H9 (cell line): ENCODE measurements at regions not wholly inside any gene's neighbourhood (a gene's known extent, or its start where the extent isn't known, plus 50 kb on each side); places are given as distances from the start of the nearest gene placed in this dataset.

Experiments
- DNase-seq: peaks from one replicate; pipeline ENCODE4 v3.0.0-alpha.2; 2017
- H2AFZ ChIP-seq: one replicate; pipeline ENCODE4 v1.6.1; 2013; ENCODE audit warnings: mild to moderate bottlenecking, low read length, control low read depth, moderate library complexity
- H2AK5ac ChIP-seq: 2 replicates; pipeline ENCODE4 v1.6.1; 2013; ENCODE audit warnings: low read length, control low read depth, mixed read lengths; ENCODE audit not compliant: insufficient read length
- H2BK120ac ChIP-seq: one replicate; pipeline ENCODE4 v1.6.1; 2013; ENCODE audit warnings: low read depth, mild to moderate bottlenecking, low read length, control low read depth, inconsistent platforms; ENCODE audit not compliant: poor library complexity, severe bottlenecking
- H2BK12ac ChIP-seq: 2 replicates; pipeline ENCODE4 v1.6.1; 2013; ENCODE audit warnings: low read length, control low read depth, mixed read lengths, low read depth; ENCODE audit not compliant: insufficient read length
- H2BK15ac ChIP-seq: 2 replicates; pipeline ENCODE4 v1.6.1; 2013; ENCODE audit warnings: low read depth, low read length, control low read depth
- H2BK20ac ChIP-seq: one replicate; pipeline ENCODE4 v1.6.1; 2013; ENCODE audit warnings: low read depth, mild to moderate bottlenecking, low read length, control low read depth, inconsistent platforms; ENCODE audit not compliant: poor library complexity, severe bottlenecking
- H2BK5ac ChIP-seq: 2 replicates; pipeline ENCODE4 v1.6.1; 2013; ENCODE audit warnings: low read length, control low read depth, mixed read lengths; ENCODE audit not compliant: insufficient read length
- H3K14ac ChIP-seq: 2 replicates; pipeline ENCODE4 v1.6.1; 2013; ENCODE audit warnings: low read length, control low read depth; ENCODE audit not compliant: insufficient read depth
- H3K18ac ChIP-seq: 2 replicates; pipeline ENCODE4 v1.6.1; 2013; ENCODE audit warnings: low read depth, mild to moderate bottlenecking, mixed read lengths, low read length, control low read depth; ENCODE audit not compliant: insufficient read length
- H3K23ac ChIP-seq: 2 replicates; pipeline ENCODE4 v1.6.1; 2013; ENCODE audit warnings: low read length, control low read depth, mixed read lengths, low read depth; ENCODE audit not compliant: insufficient read length
- H3K23me2 ChIP-seq: 2 replicates; pipeline ENCODE4 v1.6.1; 2013; ENCODE audit warnings: low read depth, mild to moderate bottlenecking, mixed read lengths, low read length, control low read depth; ENCODE audit not compliant: insufficient read length, poor library complexity, severe bottlenecking
- H3K27ac ChIP-seq: 2 replicates; pipeline ENCODE4 v1.5.1; 2013; ENCODE audit warnings: low read length, control low read depth, mixed read lengths, low read depth; ENCODE audit not compliant: insufficient read length
- H3K27me3 ChIP-seq: 2 replicates; pipeline ENCODE4 v1.6.1; 2013; ENCODE audit warnings: low read length, control low read depth, inconsistent platforms; ENCODE audit not compliant: insufficient read depth
- H3K4ac ChIP-seq: 2 replicates; pipeline ENCODE4 v1.6.1; 2013; ENCODE audit warnings: low read depth, mild to moderate bottlenecking, control low read depth, inconsistent platforms, low read length, moderate library complexity
- H3K4me1 ChIP-seq: 2 replicates; pipeline ENCODE4 v1.6.1; 2013; ENCODE audit warnings: low read length, control low read depth, inconsistent platforms; ENCODE audit not compliant: insufficient read depth
- H3K4me2 ChIP-seq: 2 replicates; pipeline ENCODE4 v1.6.1; 2013; ENCODE audit warnings: low read length, control low read depth, mixed read lengths; ENCODE audit not compliant: insufficient read length, insufficient read depth
- H3K56ac ChIP-seq: 2 replicates; pipeline ENCODE4 v1.6.1; 2013; ENCODE audit warnings: low read depth, mild to moderate bottlenecking, mixed read lengths, low read length, control low read depth; ENCODE audit not compliant: insufficient read length
- H3K79me1 ChIP-seq: 2 replicates; pipeline ENCODE4 v1.6.1; 2013; ENCODE audit warnings: low read depth, mild to moderate bottlenecking, moderate library complexity, low read length, control low read depth, inconsistent platforms; ENCODE audit not compliant: insufficient read depth, poor library complexity, severe bottlenecking
- H3K79me2 ChIP-seq: 2 replicates; pipeline ENCODE4 v1.6.1; 2013; ENCODE audit warnings: low read length, control low read depth, inconsistent platforms; ENCODE audit not compliant: insufficient read depth
- H3K9ac ChIP-seq: 2 replicates; pipeline ENCODE4 v1.6.1; 2013; ENCODE audit warnings: low read length, control low read depth, mixed read lengths; ENCODE audit not compliant: insufficient read length; ENCODE audit errors: extremely low read depth
- H3K9me3 ChIP-seq: one replicate; pipeline ENCODE4 v1.6.1; 2013; ENCODE audit warnings: low read depth, low read length, inconsistent platforms; ENCODE audit not compliant: control insufficient read depth
- H3T11ph ChIP-seq: one replicate; pipeline ENCODE4 v1.6.1; 2013; ENCODE audit warnings: mild to moderate bottlenecking, low read length, control low read depth, inconsistent platforms
- H4K20me1 ChIP-seq: one replicate; pipeline ENCODE4 v1.6.1; 2013; ENCODE audit not compliant: control insufficient read depth, insufficient read length, insufficient read depth
- H4K5ac ChIP-seq: 2 replicates; pipeline ENCODE4 v1.6.1; 2013; ENCODE audit warnings: low read depth, mild to moderate bottlenecking, mixed read lengths, low read length, control low read depth; ENCODE audit not compliant: insufficient read length
- H4K8ac ChIP-seq: replicated peaks from 2 replicates; pipeline ENCODE4 v1.6.1; 2013; ENCODE audit warnings: low read length, control low read depth, mixed read lengths, low read depth; ENCODE audit not compliant: insufficient read length
- H4K91ac ChIP-seq: 2 replicates; pipeline ENCODE4 v1.6.1; 2013; ENCODE audit warnings: low read depth, mild to moderate bottlenecking, moderate library complexity, mixed read lengths, low read length, control low read depth; ENCODE audit not compliant: insufficient read length
- H3K27ac Mint-ChIP-seq, 3 experiments: 2 replicates in 2 of 3; 3 replicates in 1 of 3; pipeline ENCODE4 v1.8.0; 2020 to 2021; ENCODE audit warnings: mixed read lengths in 3 of 3, mild to moderate bottlenecking in 1 of 3, moderate library complexity in 1 of 3
- H3K27me3 Mint-ChIP-seq: 2 replicates; pipeline ENCODE4 v1.8.0; 2021; ENCODE audit warnings: low read depth, mild to moderate bottlenecking, moderate library complexity, mixed read lengths
- H3K36me3 Mint-ChIP-seq, 3 experiments: 2 replicates in 2 of 3; 3 replicates in 1 of 3; pipeline ENCODE4 v1.8.0; 2020 to 2021; ENCODE audit warnings: low read depth in 3 of 3, mixed read lengths in 3 of 3; ENCODE audit not compliant: insufficient read depth in 1 of 3
- H3K4me1 Mint-ChIP-seq, 2 experiments: 2 replicates each; pipeline ENCODE4 v1.8.0; 2020; ENCODE audit warnings: mixed read lengths in 2 of 2
- H3K4me3 Mint-ChIP-seq, 2 experiments: 2 replicates in 1 of 2; 3 replicates in 1 of 2; pipeline ENCODE4 v1.8.0; 2020 to 2021; ENCODE audit warnings: mild to moderate bottlenecking in 2 of 2, mixed read lengths in 2 of 2, moderate library complexity in 1 of 2
- H3K9me3 Mint-ChIP-seq, 2 experiments: 2 replicates in 1 of 2; 3 replicates in 1 of 2; pipeline ENCODE4 v1.8.0; 2020; ENCODE audit warnings: mild to moderate bottlenecking in 2 of 2, mixed read lengths in 2 of 2, moderate library complexity in 1 of 2
- CTCF ChIP-seq: fragments of 200-600 bp; sonication (generic); conservative IDR thresholded peaks from 3 replicates; pipeline ENCODE4 v1.8.0; 2021; ENCODE audit warnings: antibody characterized with exemption, mild to moderate bottlenecking
- WGBS: extraction: QIAGEN DNeasy Blood & Tissue Kit; methylation state at CpG from one replicate; pipeline ENCODE4 v1.1.7; 2013; ENCODE audit warnings: missing lambda C conversion rate, low lambda C conversion rate, mixed read lengths; ENCODE audit not compliant: insufficient read length; ENCODE audit errors: extremely low coverage; 5-methylcytosine and 5-hydroxymethylcytosine counted together

DNA sequence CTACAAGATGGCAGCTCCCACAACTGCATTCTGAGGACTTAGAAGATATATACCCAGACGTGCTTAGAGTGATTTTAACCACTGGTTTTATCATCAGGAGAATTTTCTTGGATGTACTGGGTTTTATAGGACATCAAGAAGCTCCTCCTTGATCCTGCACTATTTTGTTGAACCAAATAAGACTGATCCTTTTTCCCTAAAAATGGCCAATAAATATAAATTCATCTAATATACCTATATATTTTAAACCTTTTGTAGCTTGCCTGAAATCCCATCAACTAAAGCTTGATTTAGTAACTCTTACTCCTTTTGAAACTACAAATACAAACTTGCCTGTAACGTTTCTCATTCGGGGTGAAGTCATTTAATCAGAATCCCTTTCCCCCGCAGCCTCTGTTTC, 849.4 kb upstream of the ADAMTS5 start:
- Histone ChIP-seq H3K4me2 (no peak overlapping the region), H3K4ac (no peak overlapping the region), H3K18ac (no peak overlapping the region), H2BK15ac (no peak overlapping the region), H2AFZ (no peak overlapping the region), H3K27ac (no peak overlapping the region), H2AK5ac (no peak overlapping the region), H3K9me3 (no peaks in the 10 kb centered on the region), H3K79me1 (no peaks in the 10 kb centered on the region), H3K4me1 (no peaks in the 10 kb centered on the region), H3K23ac (no peak overlapping the region), H3K9ac (no peak overlapping the region), H4K5ac (no peak overlapping the region), H2BK5ac (no peak overlapping the region), H2BK120ac (no peak overlapping the region), H4K20me1 (no peaks in the 10 kb centered on the region), H4K91ac (no peak overlapping the region), H3K27me3 (no peaks in the 10 kb centered on the region), H3K79me2 (no peaks in the 10 kb centered on the region), H2BK20ac (no peak overlapping the region), H4K8ac (no peak overlapping the region), H3T11ph (no peak overlapping the region), H2BK12ac (no peak overlapping the region), H3K56ac (no peak overlapping the region), H3K23me2 (no peaks in the 10 kb centered on the region), H3K14ac (no peak overlapping the region)
- no CpG with 5 or more reads among the region's 4 CpGs for WGBS
- no peaks in the 10 kb centered on the region for H3K36me3 Mint-ChIP-seq
- H3K27ac Mint-ChIP-seq, result no peak overlapping the region
- no peak for DNase-seq
- H3K9me3 Mint-ChIP-seq, result no peaks in the 10 kb centered on the region; a peak in 2 of 5 replicates
- no peaks in the 10 kb centered on the region for H3K4me1 Mint-ChIP-seq
- H3K4me3 Mint-ChIP-seq, result no peak overlapping the region
- no peaks in the 10 kb centered on the region for H3K27me3 Mint-ChIP-seq
- TF ChIP-seq CTCF, result no peak
